T1000 (cell line): ENCODE measurements at regions not wholly inside any gene's neighbourhood (a gene's known extent, or its start where the extent isn't known, plus 50 kb on each side); places are given as distances from the start of the nearest gene placed in this dataset.

ENCODE experiments used
- DNase-seq: peaks from one replicate; lab custom pipeline; 2025; ENCODE audit warnings: mixed read lengths; lab: John Stamatoyannopoulos, UW

- no peak for DNase-seq
Observed at GRCh38 chr10:36224431-36224985, 582.4 kb upstream of the FZD8 start.

GRCh38 chr10:36221101-36221500 is 579.0 kb upstream of the FZD8 start:
- no peak for DNase-seq

GRCh38 chr10:36220151-36220550 is 578.1 kb upstream of the FZD8 start:
- no peak for DNase-seq

GRCh38 chr10:36211856-36212255 is 569.8 kb upstream of the FZD8 start:
- no peak for DNase-seq

GRCh38 chr10:36209480-36209879 is 567.4 kb upstream of the FZD8 start:
- DNase-seq, result no peak

GRCh38 chr10:36202881-36203280 is 560.8 kb upstream of the FZD8 start:
- no peak for DNase-seq

GRCh38 chr10:36200577-36200976 is 558.5 kb upstream of the FZD8 start:
- DNase-seq, result no peak

GRCh38 chr10:36198322-36198721 is 556.2 kb upstream of the FZD8 start:
- no peak for DNase-seq

GRCh38 chr10:36195364-36195763 is 553.3 kb upstream of the FZD8 start:
- no peak for DNase-seq

GRCh38 chr10:36194276-36194675 is 552.2 kb upstream of the FZD8 start:
- DNase-seq, result no peak

GRCh38 chr10:36191009-36191408 is 548.9 kb upstream of the FZD8 start:
- no peak for DNase-seq

GRCh38 chr10:36188461-36188860 is 546.4 kb upstream of the FZD8 start:
- DNase-seq, result no peak

- DNase-seq, result no peak
Observed at GRCh38 chr10:36188080-36188453, 546.0 kb upstream of the FZD8 start.

GRCh38 chr10:36187380-36188079 is 545.4 kb upstream of the FZD8 start:
- DNase-seq, result no peak

GRCh38 chr10:36185097-36185496 is 543.0 kb upstream of the FZD8 start:
- no peak for DNase-seq

GRCh38 chr10:36183726-36184125 is 541.6 kb upstream of the FZD8 start:
- no peak for DNase-seq

- DNase-seq, result no peak
Observed at GRCh38 chr10:36183056-36183455, 541.0 kb upstream of the FZD8 start.

GRCh38 chr10:36182606-36183005 is 540.5 kb upstream of the FZD8 start:
- no peak for DNase-seq

- no peak for DNase-seq
Observed at GRCh38 chr10:36182179-36182566, 540.1 kb upstream of the FZD8 start.

- DNase-seq, result no peak
Observed at GRCh38 chr10:36181426-36182178, 539.5 kb upstream of the FZD8 start.

GRCh38 chr10:36178616-36179015 is 536.5 kb upstream of the FZD8 start:
- no peak for DNase-seq

- DNase-seq, result no peak
Observed at GRCh38 chr10:36177071-36177470, 535.0 kb upstream of the FZD8 start.

GRCh38 chr10:36175954-36176353 is 533.9 kb upstream of the FZD8 start:
- no peak for DNase-seq
